ENCODE measurements at regions not wholly inside any gene's neighbourhood (a gene's known extent, or its start where the extent isn't known, plus 50 kb on each side); places are given as distances from the start of the nearest gene placed in this dataset.
"Not testable (repeated sequence)": the region's sequence is repeated elsewhere in the genome, so short reads cannot be mapped to it uniquely, and the experiment has no call there.

DNA sequence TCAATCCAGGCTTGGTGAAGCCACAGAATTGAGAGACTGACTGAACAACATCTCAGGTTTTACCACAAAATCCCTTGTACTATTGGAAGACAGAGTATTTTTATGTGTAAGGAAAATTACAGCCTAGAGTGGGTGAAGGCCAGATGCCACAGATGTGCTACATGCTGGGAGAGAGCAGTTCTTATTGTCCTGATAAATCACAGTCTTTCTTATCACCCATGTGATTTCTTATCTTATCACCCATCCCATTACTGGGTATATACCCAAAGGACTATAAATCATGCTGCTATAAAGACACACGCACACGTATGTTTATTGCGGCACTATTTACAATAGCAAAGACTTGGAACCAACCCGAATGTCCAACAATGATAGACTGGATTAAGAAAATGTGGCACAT is 1008.0 kb upstream of the DDX18 start:
- TF ChIP-seq, protein P1, sequence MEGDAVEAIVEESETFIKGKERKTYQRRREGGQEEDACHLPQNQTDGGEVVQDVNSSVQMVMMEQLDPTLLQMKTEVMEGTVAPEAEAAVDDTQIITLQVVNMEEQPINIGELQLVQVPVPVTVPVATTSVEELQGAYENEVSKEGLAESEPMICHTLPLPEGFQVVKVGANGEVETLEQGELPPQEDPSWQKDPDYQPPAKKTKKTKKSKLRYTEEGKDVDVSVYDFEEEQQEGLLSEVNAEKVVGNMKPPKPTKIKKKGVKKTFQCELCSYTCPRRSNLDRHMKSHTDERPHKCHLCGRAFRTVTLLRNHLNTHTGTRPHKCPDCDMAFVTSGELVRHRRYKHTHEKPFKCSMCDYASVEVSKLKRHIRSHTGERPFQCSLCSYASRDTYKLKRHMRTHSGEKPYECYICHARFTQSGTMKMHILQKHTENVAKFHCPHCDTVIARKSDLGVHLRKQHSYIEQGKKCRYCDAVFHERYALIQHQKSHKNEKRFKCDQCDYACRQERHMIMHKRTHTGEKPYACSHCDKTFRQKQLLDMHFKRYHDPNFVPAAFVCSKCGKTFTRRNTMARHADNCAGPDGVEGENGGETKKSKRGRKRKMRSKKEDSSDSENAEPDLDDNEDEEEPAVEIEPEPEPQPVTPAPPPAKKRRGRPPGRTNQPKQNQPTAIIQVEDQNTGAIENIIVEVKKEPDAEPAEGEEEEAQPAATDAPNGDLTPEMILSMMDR (IDR thresholded peaks at IDR 0.05; ENCODE audit: borderline replicate concordance, extremely low read depth, low read length, poor library complexity, severe bottlenecking): not testable (repeated sequence)
- TF ChIP-seq EZH2 (IDR thresholded peaks at IDR 0.05; ENCODE audit: borderline replicate concordance, low read depth, low read length, severe bottlenecking): not testable (repeated sequence)

All from DND-41 (cell line).